ENCODE measurements at regions not wholly inside any gene's neighbourhood (a gene's known extent, or its start where the extent isn't known, plus 50 kb on each side); places are given as distances from the start of the nearest gene placed in this dataset.

DNA sequence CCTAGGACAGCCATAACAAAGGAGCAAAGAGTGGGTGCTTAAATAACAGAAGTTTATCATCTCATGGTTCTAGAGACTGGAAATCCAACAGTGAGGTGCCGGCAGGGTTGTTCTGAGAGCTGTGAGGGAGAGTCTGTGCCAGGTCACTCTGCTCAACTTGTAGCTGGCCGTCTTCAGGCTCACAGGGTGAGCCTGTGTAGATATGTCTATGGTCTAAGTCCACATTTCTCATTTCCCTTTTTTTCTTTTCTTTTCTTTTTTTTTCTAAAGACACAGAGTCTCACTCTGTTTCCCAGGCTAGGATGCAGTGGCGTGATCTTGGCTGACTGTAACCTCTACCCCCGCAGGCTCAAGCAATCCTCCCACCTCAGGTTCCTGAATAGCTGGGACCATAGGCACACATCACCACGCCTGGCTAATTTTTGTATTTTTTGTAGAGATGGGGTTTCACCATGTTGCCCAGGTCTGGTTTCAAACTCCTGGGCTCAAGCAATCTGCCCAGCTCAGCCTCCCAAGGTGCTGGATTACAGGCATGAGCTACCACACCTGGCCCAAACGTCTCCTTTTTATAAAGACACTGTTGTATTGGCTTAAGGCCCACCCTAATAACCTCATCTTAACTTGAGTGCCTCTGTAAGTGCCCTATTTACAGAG is 142.2 kb downstream of the SP3 start:
- DNase-seq = no peak
- H3K4me3 Mint-ChIP-seq = no peak overlapping the region

More for the DNA sequence above, 142.2 kb downstream of the SP3 start:
- H3T11ph ChIP-seq (ENCODE audit: low read length) = no peak overlapping the region
- Mint-ChIP-seq H3K27me3 (ENCODE audit: low read depth) (peaks cover 7% of the 10 kb centered on the region), H3K9me3 (peaks cover 0 to 2% of the 10 kb centered on the region in 2 experiments; a peak in 1 of 5 replicates), H3K36me3 (ENCODE audit: insufficient read depth in 1 of 3, low read depth in 3 of 3) (no peaks in the 10 kb centered on the region; a peak in 1 of 7 replicates), H3K4me1 (no peaks in the 10 kb centered on the region; a peak in 1 of 4 replicates), H3K27ac (no peak overlapping the region)
- no peak overlapping the region for H2BK20ac ChIP-seq (ENCODE audit: low read depth, low read length, poor library complexity, severe bottlenecking)
- no peaks in the 10 kb centered on the region for H3K79me1 ChIP-seq (ENCODE audit: insufficient read depth, low read depth, low read length, poor library complexity, severe bottlenecking)
- H3K79me2 ChIP-seq (ENCODE audit: insufficient read depth, low read length) = no peaks in the 10 kb centered on the region
- no peak overlapping the region for H2AFZ ChIP-seq (ENCODE audit: low read length)
- TF ChIP-seq, protein P1, sequence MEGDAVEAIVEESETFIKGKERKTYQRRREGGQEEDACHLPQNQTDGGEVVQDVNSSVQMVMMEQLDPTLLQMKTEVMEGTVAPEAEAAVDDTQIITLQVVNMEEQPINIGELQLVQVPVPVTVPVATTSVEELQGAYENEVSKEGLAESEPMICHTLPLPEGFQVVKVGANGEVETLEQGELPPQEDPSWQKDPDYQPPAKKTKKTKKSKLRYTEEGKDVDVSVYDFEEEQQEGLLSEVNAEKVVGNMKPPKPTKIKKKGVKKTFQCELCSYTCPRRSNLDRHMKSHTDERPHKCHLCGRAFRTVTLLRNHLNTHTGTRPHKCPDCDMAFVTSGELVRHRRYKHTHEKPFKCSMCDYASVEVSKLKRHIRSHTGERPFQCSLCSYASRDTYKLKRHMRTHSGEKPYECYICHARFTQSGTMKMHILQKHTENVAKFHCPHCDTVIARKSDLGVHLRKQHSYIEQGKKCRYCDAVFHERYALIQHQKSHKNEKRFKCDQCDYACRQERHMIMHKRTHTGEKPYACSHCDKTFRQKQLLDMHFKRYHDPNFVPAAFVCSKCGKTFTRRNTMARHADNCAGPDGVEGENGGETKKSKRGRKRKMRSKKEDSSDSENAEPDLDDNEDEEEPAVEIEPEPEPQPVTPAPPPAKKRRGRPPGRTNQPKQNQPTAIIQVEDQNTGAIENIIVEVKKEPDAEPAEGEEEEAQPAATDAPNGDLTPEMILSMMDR (conservative IDR thresholded peaks at IDR 0.05) = no peak
- no peaks in the 10 kb centered on the region for H3K9me3 ChIP-seq (ENCODE audit: control insufficient read depth, low read depth, low read length)
- H2BK120ac ChIP-seq (ENCODE audit: low read depth, low read length, poor library complexity, severe bottlenecking) = no peak overlapping the region
- no peak overlapping the region for H4K5ac ChIP-seq (ENCODE audit: insufficient read length, low read depth, low read length)
- no peak overlapping the region for H3K4me2 ChIP-seq (ENCODE audit: insufficient read depth, insufficient read length, low read length)
- H2BK12ac ChIP-seq (ENCODE audit: insufficient read length, low read depth, low read length) = no peak overlapping the region
- no peaks in the 10 kb centered on the region for H3K23me2 ChIP-seq (ENCODE audit: insufficient read length, low read depth, low read length, poor library complexity, severe bottlenecking)
- no peak overlapping the region for H3K4ac ChIP-seq (ENCODE audit: low read depth, low read length)
- no CpG with 5 or more reads among the region's 6 CpGs for WGBS (ENCODE audit: extremely low coverage, insufficient read length, low lambda C conversion rate)
- no peak overlapping the region for H2BK5ac ChIP-seq (ENCODE audit: insufficient read length, low read length)
- no peak overlapping the region for H3K23ac ChIP-seq (ENCODE audit: insufficient read length, low read depth, low read length)
- H3K14ac ChIP-seq (ENCODE audit: insufficient read depth, low read length) = no peak overlapping the region
- H3K9ac ChIP-seq (ENCODE audit: extremely low read depth, insufficient read length, low read length) = no peak overlapping the region
- H3K4me1 ChIP-seq (ENCODE audit: insufficient read depth, low read length) = no peaks in the 10 kb centered on the region; the same call in 1 of the 2 replicates
- no peak overlapping the region for H4K8ac ChIP-seq (replicated peaks; ENCODE audit: insufficient read length, low read depth, low read length)
- H3K27me3 ChIP-seq (ENCODE audit: insufficient read depth, low read length) = 0 out of 2 replicates have a peak, but pooled peaks cover 1% of the 10 kb centered on the region
- no peak overlapping the region for H4K91ac ChIP-seq (ENCODE audit: insufficient read length, low read depth, low read length)
- no peak overlapping the region for H3K18ac ChIP-seq (ENCODE audit: insufficient read length, low read depth, low read length)
- no peak overlapping the region for H3K27ac ChIP-seq (ENCODE audit: insufficient read length, low read depth, low read length)
- H2AK5ac ChIP-seq (ENCODE audit: insufficient read length, low read length) = no peak overlapping the region
- no peak overlapping the region for H2BK15ac ChIP-seq (ENCODE audit: low read depth, low read length)
- no peaks in the 10 kb centered on the region for H4K20me1 ChIP-seq (ENCODE audit: control insufficient read depth, insufficient read depth, insufficient read length)
- H3K56ac ChIP-seq (ENCODE audit: insufficient read length, low read depth, low read length) = no peak overlapping the region
